WERI-Rb-1 (cell line): ENCODE measurements at regions not wholly inside any gene's neighbourhood (a gene's known extent, or its start where the extent isn't known, plus 50 kb on each side); places are given as distances from the start of the nearest gene placed in this dataset.

Source experiments
- DNase-seq: peaks from one replicate; pipeline ENCODE4 v3.0.0-alpha.2; 2020
- H3K27ac ChIP-seq: fragments of 250-450 bp; sonication (Bioruptor Pico); 2 replicates; pipeline ENCODE4 v1.5.1; 2020; ENCODE audit warnings: mild to moderate bottlenecking, moderate library complexity
- H3K27me3 ChIP-seq: fragments of 250-450 bp; sonication (Bioruptor Pico); 2 replicates; pipeline ENCODE4 v1.5.1; 2021; ENCODE audit warnings: mild to moderate bottlenecking, low read depth, moderate library complexity; ENCODE audit not compliant: insufficient read depth, severe bottlenecking
- H3K36me3 ChIP-seq: fragments of 250-450 bp; sonication (Bioruptor Pico); 2 replicates; pipeline ENCODE4 v1.5.1; 2020; ENCODE audit warnings: mild to moderate bottlenecking, moderate library complexity
- H3K4me3 ChIP-seq: 2 replicates; pipeline ENCODE4 v1.5.1; 2011; ENCODE audit warnings: low read depth, mild to moderate bottlenecking, control low read depth, low read length
- H3K9me3 ChIP-seq: fragments of 250-450 bp; sonication (Bioruptor Pico); 2 replicates; pipeline ENCODE4 v1.5.1; 2021; ENCODE audit warnings: mild to moderate bottlenecking, moderate library complexity; ENCODE audit not compliant: severe bottlenecking
- TF ChIP-seq, protein P1 (sequence below): IDR thresholded peaks from 2 replicates; pipeline ENCODE4 v1.5.1; 2011; ENCODE audit warnings: low read depth, mild to moderate bottlenecking, control low read depth, inconsistent platforms, low read length

- TF ChIP-seq, protein P1, sequence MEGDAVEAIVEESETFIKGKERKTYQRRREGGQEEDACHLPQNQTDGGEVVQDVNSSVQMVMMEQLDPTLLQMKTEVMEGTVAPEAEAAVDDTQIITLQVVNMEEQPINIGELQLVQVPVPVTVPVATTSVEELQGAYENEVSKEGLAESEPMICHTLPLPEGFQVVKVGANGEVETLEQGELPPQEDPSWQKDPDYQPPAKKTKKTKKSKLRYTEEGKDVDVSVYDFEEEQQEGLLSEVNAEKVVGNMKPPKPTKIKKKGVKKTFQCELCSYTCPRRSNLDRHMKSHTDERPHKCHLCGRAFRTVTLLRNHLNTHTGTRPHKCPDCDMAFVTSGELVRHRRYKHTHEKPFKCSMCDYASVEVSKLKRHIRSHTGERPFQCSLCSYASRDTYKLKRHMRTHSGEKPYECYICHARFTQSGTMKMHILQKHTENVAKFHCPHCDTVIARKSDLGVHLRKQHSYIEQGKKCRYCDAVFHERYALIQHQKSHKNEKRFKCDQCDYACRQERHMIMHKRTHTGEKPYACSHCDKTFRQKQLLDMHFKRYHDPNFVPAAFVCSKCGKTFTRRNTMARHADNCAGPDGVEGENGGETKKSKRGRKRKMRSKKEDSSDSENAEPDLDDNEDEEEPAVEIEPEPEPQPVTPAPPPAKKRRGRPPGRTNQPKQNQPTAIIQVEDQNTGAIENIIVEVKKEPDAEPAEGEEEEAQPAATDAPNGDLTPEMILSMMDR, result no peak
- Histone ChIP-seq H3K27ac (no peak overlapping the region), H3K4me3 (no peak overlapping the region), H3K9me3 (no peaks in the 10 kb centered on the region), H3K36me3 (no peaks in the 10 kb centered on the region), H3K27me3 (no peaks in the 10 kb centered on the region)
- no peak for DNase-seq
Observed at GRCh38 chr7:118467381-118467780, 242.9 kb downstream of the ANKRD7 start.

DNA sequence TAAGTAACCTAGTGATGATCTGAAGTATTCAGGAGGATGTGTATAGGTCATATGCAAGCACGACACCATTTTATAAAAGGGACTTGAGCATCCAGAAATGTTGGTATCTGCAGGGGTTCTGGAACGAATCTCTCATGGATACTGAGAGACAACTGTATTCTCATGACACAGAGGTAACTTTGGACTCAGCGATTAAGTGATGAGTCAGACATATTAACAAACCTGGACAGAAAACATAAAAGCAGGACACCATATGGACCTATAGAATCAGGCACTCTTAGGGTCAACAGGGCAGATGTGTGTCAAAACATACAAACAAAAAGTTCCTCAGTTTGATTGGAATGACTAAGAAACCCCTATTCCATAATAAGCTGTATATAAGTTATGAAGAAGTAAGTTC lies 248.1 kb downstream of the ANKRD7 start:
- Histone ChIP-seq H3K27ac (no peak overlapping the region), H3K4me3 (no peak overlapping the region), H3K27me3 (no peaks in the 10 kb centered on the region), H3K36me3 (no peaks in the 10 kb centered on the region), H3K9me3 (no peaks in the 10 kb centered on the region)
- TF ChIP-seq, protein P1, result no peak
- no peak for DNase-seq

DNA sequence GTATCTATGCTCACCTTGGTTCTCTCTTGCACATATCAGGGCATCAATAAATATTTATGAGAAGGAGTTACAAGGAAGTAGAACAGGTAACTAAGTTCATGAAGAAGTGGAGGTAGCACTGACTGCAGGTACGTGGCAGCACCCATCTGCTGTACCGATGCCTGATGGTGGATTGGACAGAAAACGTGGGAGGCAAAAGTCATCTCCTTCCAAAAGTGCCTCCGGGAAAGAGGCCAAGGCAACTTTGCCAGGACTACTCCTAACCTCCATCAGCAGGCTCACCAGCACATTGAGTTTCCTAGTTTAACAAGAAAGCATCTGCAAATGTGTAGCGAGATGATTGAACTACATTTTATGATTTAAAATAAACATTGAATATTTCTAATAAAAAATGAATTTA lies 248.8 kb downstream of the ANKRD7 start:
- H3K4me3 ChIP-seq, result no peak overlapping the region
- H3K36me3 ChIP-seq, result no peaks in the 10 kb centered on the region
- no peaks in the 10 kb centered on the region for H3K9me3 ChIP-seq
- no peaks in the 10 kb centered on the region for H3K27me3 ChIP-seq
- no peak for DNase-seq
- H3K27ac ChIP-seq, result no peak overlapping the region
- TF ChIP-seq, protein P1, result no peak

DNA sequence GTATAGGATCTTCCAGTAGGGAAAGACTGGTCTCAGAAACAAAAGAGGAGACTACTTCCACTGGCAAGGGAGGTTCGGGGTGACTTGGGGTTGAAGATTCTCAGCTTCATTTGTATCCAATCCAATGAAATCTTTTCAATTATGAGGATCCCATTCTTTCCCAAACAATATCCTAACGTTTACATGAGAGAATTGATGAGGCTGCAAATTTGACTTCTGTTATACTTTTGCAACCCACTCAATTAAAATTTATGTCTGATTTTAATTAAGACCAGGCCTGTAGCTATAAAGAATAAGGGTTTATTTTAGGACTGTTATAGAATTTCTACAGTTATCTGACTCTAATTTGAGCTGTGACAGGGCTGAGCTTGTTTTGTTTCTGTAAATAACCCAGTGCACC lies 251.5 kb downstream of the ANKRD7 start:
- TF ChIP-seq, protein P1, result no peak
- Histone ChIP-seq H3K27ac (no peak overlapping the region), H3K36me3 (no peaks in the 10 kb centered on the region), H3K9me3 (no peaks in the 10 kb centered on the region), H3K4me3 (no peak overlapping the region), H3K27me3 (no peaks in the 10 kb centered on the region)
- DNase-seq, result no peak

DNA sequence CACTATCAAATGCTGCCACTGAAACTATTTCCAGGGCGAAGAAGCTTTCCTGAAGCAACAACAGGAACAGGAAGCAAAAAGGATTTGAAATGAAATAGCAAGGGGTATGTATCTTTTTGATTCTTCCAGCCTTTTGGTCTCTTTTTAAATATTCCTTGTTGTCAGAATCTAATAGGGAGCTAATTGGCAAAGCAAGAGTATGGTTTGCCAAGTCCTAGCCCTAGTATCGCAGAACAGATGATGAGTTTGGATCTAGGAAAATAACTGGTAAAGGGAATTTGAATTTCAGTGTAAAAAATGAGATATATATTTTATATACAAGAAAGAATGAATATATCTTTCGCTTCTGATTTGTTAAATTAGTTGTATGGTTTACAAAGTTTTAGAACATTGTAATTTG lies 252.5 kb downstream of the ANKRD7 start:
- no peak for DNase-seq
- no peak overlapping the region for H3K27ac ChIP-seq
- no peaks in the 10 kb centered on the region for H3K36me3 ChIP-seq
- H3K4me3 ChIP-seq, result no peak overlapping the region
- no peaks in the 10 kb centered on the region for H3K27me3 ChIP-seq
- TF ChIP-seq, protein P1, result no peak
- H3K9me3 ChIP-seq, result peaks cover 3% of the 10 kb centered on the region

DNA sequence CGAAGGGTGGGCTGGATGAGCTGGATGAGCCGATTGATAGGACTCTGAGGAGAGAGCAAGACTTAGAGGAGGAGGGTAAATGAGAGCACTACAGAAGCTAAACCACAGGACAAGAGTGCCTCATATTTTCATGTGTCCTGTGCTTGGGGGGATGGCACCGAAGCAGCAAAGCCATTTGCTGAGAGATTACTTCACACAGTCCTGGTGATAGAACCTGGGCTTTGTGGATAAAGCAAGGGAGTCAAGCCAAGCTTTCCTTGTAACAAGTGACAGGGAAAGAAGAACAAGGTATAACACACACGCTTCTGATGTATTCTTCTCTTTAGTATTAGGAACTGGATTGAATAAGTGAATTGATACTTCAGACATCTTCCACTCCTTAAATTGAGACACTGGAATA lies 253.7 kb downstream of the ANKRD7 start:
- Histone ChIP-seq H3K9me3 (peaks cover 3% of the 10 kb centered on the region), H3K27ac (no peak overlapping the region), H3K4me3 (no peak overlapping the region), H3K27me3 (no peaks in the 10 kb centered on the region), H3K36me3 (no peaks in the 10 kb centered on the region)
- no peak for DNase-seq
- TF ChIP-seq, protein P1, result no peak
